CMK (cell line): ENCODE measurements at regions not wholly inside any gene's neighbourhood (a gene's known extent, or its start where the extent isn't known, plus 50 kb on each side); places are given as distances from the start of the nearest gene placed in this dataset.

ENCODE experiments used
- DNase-seq: peaks from one replicate; pipeline ENCODE4 v3.0.0-alpha.2; 2010; ENCODE audit warnings: low read depth

DNA sequence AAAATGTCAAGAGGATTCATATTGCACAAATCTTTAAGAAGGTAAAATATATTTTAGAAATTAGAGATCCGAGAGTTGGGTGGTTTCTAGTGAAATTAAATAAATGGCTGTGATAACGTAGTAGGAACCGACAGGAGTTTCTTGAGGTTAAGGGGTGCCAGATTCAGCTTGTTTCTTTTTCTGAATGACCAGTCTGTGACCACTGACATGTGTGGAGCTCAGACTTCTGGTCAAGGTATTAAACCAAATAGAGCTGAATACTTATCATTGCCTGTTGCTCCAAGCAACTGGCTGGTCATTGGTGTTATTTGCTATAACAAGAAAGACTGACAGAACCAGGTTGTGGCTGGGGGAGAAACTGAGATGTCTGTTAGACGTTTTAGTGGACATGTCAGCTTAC lies 408.2 kb upstream of the HS6ST1 start:
- DNase-seq: no peak

DNA sequence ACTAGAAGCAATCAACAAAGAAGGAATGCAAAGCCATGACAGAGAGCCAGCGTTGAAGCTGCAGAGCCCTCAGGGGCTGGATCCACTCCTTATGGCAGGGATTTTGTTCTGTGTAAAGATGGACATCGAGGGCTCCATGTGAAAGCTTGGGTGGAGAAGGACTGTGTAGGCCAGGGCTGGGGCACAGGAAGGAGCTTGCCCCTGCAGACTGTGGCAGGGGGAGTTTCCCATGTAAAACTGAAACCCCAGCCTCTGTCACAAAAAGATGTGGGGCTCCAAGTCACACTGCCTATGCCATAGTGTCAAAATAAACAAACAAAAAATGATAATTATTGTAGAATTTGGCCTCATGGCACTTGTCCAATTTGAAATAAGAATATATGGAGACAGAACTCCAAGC lies 408.7 kb upstream of the HS6ST1 start:
- no peak for DNase-seq

DNA sequence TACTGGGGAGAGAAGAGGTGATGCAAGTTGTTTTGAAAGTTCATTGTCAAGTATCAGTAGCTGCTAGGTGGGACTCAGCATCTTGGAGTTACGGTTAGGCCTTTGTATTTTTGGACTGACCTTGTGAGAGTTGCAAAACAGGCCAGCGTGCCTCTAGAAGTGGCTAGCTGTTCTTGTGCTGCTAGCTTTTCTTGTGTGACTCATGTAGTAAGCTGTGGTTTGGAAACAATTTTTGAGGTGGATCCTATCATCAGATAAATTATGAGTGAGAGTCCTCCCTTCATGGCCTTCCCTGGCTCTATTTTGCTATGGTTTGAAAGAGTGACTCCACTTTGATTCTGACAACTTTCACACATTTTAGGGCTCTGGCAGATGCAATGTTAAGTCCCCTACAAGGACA lies 409.2 kb upstream of the HS6ST1 start:
- DNase-seq: no peak

DNA sequence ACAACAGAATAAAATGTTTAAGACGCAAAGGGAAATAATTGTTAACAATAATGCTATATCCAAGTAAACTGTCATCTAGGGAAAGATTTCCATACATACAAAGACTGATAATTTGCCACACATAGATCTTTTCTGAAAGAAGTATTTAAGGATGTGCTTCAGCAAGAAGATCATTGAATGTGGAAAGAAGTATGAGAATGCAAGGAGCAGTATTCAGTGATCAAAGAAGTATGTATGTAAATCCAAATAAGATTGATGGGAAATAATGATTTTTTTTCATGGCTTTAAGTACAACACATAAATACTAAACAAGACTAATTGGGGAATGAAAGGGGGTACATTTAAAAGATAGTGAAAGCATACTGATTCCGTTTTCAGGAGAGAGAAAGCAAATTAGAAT lies 410.4 kb upstream of the HS6ST1 start:
- no peak for DNase-seq

DNA sequence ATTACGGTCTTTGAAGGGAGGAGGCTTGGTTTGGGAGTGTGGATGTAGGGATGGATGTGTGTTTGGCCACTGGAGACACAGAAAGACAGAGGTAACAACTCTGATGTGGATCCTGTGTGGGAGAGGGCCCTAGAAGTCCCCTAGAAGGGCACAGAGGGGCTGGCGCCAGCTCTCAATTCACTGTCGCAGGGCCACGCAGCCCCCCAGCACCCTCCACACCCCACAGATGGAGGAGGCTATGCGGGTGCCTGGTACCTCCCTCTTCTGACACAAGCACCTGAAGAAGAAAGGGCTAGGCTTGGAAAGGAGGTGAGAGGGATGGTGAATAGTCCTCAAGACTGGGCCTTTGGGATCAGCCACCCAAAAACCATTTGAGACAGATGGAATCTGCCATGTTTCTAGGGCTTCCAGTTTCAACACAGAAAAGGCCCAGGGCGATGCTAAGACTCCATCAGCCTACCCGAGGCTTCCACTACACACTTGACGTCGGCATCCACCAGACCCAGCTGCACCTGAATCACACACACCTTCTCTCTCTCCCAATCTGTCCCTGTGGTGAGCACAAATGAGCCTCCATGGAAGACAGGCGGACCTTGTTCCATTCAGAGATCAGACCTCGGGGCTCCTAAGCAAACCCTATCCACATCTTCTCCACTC lies 413.5 kb upstream of the HS6ST1 start:
- no peak for DNase-seq

DNA sequence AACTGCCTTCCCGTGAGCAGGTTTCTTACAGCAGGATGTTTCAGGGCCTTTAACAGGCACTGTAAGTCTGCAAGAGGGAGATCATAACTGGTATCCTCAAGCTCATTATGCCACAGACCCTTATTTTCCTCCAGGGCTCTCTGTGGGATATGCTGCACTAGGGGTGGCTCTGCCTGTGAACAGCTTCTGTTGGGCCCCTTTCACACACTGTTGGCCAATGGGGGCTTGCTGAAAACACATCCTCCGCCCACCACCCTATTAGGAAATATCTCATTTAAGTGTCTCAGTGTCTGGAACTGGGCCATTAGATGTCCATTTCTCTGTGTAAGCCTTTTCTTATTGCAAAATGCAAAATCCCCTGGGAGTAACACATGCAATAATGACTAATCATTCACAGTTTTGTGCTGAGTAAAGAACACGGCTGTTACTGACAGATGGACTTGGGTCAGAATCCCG lies 414.3 kb upstream of the HS6ST1 start:
- DNase-seq: no peak

DNA sequence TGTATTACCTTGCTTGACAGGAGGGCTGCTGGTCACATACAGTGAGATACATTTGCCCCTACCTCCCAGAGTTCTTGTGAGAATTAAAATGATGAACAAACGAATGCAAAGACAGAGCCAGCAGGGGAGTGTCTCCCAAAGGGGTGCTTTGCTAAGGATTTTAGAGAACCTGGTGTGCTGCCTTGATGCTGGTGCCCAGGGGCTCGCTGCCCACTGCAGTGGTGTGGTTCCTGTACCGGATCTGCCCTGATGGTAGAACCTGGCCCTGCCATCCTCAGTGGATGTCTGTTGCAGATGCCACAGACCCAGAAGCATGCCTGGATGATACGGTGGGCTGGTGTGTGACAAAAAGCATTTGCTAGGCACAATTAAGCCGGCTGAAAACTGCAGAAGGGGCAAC lies 414.8 kb upstream of the HS6ST1 start:
- DNase-seq: no peak

DNA sequence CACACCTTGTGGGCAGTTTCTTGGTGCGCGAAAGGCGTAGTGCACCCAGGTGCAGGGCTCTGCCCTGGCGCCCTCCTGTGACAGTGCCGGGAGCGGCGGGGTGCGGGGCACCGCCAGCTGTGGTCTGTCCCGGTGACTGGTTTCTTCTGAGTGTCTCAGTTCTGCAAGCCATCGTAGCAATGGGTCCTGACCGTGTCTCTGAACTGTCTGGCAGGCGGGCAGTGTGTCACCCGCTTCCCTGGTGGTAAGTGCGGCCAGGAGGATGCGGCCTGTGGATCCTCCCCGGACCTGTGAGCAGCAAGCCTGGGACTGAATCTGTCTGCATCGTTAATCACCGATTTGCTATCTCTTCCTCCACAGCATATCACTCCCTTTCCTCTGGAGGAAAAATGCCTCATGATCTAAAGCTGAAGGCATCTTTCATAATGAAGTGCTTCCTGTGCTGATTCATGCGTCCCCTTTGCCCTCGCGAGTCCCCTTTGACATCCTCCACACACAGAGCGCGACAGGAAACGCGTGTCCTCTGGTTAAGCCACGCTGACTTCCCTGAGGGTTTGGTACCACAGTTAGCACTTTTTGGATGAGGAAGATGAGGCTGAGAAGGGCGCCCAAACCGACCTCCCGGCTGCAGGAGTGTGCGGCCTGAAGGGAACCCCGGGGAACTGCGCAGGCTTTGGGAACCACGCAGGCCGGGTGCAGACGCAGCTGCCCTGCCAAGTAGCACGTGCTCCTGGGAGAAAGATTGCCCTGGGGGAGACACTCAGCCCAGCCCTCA lies 416.0 kb upstream of the HS6ST1 start:
- DNase-seq: peak; percentile 89

DNA sequence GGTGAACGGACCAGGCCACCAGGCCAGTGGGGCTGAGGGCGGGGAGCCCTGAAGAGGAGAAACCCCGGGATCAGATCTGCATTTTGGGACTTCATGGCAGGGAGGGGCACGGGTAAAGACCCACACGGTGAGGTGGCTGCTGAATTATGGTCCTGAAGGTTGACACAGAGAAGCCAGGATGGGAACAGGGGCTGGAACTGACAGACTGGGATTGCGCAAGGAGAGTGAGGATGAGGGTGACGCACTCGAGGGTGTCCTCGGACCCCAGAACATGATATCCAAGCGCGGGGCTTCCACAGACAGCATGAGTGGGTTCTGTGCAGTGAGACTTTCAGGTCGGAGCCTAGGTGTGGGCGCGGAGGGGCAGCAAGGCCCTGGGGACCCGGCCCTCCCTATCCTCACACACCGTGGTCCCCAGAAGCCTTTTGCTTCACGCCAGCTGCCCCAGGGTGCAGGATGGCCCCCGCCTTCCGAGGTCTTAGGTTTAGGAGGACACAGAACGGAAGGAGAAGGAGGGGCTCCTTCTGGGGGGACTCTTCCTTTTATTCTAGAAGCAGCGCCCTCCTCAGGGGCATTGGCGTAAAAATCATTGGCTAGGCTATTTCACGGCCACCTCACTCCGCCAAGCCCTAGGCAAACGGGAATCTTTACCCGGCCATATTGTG lies 416.8 kb upstream of the HS6ST1 start:
- DNase-seq: no peak

DNA sequence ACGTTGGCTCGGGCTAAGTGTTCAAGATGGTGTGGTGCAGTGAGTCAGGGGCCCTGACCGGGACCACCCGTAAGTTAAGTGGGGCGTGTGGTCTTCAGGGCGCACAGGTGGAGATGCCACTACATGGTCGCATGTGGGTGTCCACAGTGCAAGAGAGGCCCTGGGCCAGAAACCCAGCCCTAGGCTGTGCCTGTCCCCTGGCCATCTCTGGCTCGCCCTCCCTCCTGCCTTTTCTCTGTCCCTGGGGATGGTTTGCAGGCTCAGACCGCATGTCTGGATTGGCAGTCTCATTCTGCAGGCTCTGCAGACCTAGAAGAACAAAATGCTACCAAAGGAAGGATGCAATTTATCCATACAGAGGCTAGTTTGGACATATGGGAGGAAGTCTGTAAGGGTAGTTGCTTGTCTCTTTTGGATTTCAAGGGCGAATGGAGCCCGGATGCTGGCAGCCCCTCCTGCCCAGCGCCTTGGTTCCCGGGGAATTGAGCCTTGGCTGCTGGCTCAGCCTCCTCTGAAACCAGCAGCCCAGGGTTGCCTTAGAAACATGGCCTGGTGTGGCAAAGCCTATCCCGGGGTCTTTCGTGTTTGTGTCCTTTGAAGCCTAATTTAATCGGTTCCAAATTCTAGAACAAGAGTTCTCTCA lies 417.5 kb upstream of the HS6ST1 start:
- no peak for DNase-seq

DNA sequence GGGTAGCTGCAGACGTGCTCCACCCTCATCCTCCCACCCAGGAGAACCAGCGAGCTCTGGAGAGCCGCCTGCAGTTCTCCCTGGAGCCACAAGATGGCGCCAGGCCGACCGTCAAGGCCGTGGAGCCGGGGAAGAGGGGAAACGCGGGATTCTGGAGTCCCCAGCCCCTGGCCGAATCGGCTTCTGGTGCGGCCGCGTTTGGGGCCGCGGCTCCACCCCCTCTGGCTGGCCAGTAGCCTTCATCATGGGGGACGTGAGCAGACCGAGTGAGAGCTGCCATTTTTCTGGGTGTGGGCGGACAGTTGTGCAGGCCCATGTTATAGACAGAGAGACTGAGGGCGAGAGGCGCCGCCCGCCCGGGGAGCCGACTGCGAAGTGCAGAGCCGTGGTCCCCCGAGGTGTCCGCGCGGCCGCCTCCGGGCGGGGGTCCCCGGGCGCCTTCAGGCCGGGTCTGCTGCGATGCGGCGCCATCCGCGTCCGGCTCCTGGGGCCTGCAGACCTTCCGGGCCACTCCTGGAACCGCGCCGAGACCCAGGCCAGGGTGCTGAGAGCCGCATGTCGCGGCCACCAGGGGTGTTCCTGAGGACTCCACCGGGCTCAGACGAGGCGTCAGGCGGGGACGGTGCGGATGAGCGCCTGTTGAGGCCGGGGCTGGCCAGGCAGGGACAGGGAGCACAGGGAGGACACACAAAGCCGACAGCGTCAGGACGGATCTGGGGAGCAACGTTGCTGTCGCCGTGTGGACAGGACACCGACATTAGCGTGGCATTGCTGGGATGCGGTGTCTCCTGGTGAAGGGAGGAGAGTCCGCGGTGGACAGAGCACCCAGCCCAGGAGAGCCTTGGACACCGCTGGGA lies 418.2 kb upstream of the HS6ST1 start:
- peak; percentile 47 for DNase-seq

DNA sequence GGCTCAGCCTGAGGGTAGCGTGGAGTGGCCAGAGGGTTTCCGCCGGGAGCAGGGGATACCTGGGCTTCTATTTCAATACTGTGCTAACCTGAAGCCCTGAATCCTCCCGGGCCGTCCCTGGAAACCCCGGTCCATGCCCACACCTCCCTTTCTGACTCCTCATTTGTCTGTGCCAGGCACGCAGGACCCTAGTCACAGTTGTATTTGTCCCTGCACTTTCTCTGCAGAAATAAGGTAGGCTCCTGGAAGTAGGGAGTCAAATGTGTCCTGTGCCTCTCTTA lies 418.8 kb upstream of the HS6ST1 start:
- DNase-seq: no peak

DNA sequence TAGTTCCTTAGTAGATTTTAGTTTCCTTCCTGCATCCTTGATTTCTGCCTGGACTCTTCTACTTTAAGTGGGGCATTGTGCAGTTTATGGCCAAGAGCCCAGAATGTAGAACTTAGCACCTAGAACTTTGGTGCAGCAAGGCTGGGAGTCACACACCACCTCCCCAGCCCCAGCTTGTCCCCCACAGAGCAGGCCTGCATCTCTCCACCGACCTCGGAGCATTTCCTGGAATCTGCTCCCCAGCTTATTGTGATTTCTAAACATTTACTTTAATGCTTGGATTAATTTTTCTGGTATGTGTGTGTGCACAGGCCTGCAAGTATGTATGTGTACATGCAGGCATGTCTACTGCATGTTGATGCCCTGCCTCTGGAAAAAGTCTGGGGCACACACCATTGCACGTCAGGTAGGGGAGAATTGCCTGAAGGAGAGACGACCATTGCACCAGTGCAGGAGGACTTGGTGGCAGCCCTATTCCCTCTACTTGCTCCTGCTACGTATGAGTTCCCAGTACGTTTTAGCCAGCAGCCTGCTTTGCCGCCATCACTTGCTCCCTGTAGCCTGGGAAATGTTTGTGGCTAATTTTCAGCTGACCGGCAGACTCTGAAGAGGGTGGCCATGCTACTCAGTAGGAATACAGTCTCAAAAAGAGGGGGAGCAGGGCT lies 419.9 kb upstream of the HS6ST1 start:
- DNase-seq: no peak

DNA sequence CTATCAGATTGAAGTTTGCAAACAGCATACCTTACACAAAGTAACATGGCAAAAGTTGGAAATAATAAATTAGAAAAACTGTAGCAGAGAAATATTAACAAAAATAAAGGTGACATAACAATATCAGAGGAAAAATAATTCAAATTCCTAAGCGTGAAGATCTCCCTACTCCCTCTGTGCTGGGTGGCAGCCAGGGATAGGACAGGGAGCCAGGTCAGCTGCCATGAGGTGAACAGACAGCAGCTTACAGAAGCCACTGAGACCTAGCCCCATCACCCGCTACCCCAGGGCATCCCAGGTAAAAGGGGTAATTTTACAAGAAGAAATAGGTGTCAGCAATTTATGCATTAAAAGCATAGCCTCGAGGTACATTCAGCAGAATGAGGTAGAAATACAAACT lies 423.8 kb upstream of the HS6ST1 start:
- DNase-seq: no peak

DNA sequence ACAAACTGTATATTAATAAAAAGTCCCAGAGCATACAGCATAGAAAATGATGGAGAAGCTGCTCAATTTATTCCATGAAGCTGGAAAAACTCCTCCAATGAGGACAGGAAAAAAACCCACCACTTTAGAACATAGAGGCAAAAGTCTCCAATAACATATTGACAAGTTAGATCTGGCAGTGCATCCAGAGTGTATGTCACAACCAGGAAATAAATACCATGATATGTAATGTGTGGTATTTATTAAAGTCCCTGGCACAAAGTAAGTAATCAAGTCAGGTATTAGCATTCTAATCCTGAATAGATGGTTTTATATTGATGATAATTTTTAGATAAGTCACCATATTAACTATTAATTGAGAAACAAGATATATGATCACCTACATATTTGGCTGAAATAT lies 427.3 kb upstream of the HS6ST1 start:
- DNase-seq: no peak

DNA sequence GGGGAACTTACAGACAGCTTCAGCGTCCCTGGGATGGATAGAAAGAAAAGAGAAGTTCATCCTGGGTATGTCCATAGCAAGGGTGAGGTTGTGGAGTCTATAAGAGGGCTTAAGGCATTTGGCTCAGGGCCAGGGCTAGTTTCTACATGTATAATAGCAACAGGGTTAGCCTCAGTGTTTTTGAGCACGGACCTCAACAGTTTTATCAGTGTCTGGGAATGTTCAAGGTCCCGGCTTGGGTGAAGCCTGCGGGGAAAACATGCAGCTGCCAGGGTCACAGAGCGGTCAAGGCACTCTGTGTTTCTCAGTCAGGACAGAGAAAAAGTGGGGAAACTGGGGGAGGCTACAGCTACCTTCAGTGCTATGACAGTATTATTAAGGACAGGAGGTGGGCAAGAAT lies 427.7 kb upstream of the HS6ST1 start:
- no peak for DNase-seq

DNA sequence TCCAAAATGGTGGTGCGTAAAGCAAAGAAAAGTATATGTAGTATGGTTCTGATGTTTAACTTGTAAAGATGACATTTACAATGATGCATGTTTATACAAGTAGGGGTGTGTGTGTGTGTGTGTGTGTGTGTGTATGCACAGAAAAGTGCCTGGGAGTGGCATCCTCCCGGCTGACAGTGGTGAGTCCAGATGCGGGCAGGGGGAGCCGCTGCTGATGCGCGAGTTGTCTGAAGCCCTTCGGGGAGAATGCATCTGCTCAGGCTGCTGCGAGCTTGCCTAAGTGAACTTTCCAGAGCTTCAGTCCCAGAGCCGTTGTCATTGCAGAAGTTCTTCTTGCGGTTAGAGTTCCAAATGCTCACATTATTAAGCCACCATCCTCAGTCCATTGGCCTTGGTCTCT lies 429.7 kb upstream of the HS6ST1 start:
- DNase-seq: no peak

DNA sequence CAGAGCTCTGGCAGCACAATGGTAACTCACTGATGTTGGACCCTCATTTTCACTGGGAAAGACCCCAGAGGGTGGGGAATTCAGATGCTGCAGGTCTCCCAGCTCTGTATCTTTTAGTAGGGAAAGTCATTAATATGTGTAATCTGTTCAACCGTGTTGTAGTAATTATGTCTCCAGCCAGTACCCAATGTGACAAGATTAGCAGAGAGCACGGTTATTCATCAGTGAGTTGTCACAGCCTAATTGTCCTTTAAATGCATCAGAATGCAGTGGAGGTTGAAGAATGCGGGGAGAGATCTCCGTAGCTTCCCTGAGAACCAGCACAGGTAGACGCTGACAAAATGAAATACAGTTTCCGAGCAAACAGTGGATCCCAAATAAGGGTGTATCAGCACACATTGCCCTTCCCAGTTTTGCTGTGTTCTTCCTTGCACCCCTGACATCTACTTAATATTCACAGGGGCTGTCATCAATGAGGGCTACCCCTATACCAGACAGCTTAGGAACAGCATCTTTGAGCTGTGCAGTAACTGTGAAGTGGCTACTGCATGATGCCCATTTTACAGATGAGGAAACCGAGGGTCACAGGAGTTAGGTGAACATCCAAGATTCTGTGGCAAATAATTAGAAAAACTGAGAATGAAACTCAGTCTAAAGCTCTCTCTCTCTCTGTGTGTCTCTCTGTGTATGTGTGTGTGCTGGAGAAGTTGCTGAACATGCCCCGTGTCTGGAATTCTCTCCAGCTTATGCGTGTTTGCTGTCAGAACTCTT lies 430.4 kb upstream of the HS6ST1 start:
- no peak for DNase-seq

DNA sequence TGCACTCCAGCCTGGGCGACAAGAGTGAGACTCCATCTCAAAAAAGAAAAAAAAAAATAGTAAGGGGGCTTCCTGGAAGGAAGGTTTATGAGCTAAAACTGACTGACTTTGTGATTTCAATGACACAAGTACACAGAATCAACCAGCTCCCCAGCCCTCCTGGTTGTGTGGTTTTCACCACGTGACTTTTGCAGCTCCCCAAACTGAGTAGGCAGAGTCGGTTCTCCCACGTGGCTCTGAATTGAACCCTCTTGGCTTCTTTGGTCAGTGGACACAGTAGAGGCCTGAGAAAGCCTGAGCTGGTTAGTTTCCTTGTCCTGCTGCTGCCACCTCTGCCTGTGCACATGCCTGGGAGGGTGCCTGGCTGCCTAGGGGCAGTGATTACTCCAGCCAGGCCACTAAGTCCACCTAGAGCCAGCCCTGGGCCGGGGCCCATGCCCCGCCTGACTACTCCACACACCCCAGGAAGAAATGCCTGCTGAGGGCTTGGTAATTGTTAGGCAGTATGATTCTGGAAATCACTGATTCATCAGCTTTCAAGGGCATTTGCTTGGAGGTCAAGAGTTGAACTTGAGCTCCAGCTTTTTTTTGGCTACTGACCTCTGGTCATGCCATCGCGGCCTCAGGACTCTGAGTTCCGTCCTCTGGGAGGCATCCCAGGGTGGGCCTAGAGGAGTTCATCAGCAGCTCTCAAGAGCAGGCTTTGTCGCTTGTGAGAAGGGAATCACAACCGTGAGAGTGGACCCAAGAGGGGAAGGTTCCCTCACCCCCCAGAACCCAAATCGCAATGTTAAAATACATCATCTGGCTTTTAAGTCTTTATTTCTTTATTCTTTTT lies 431.9 kb upstream of the HS6ST1 start:
- no peak for DNase-seq

DNA sequence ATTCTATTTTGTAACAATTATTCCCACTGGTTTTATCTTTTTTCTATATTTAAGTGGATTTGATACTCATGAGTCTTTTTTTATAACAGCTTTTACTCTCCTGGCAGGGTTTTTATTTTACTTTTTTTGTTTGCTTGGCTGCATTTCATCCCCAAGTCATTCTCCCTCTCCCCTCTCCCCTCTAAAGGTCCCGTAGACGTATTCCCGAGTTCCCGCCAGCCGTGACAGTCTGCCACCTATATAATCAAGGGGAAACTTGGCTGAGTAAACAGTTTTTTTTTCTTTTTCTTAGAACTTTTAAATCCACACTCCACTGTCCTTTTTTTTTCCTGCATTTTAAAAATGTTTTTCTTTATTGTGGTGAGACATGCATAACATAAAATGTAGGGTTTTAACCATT lies 433.1 kb upstream of the HS6ST1 start:
- no peak for DNase-seq
